Fibroblast of skin of scalp (primary cell): ENCODE measurements at regions not wholly inside any gene's neighbourhood (a gene's known extent, or its start where the extent isn't known, plus 50 kb on each side); places are given as distances from the start of the nearest gene placed in this dataset.

Experiments used
- DNase-seq: peaks from one replicate; pipeline ENCODE4 v3.0.0-alpha.2; 2013

DNA sequence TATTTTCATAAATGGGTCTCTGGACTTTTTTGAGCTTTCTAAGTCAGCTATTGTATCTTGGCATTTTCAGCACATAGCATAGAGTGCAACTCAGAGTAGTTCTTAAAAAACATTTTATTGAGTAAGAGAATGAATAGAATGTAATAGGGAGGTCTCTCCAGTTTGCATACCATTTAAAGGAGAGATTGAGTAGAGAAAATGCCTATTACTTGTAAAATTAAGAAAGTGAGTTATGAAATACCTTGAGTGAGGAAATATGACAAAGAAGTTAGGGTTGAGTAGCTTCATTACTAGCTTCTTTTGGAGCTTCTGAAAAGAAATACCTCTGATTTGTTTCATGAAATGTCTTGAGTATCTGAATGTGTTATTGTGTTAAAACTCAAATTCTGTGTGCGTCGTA is 140.0 kb downstream of the AASDHPPT start:
- DNase-seq = no peak

DNA sequence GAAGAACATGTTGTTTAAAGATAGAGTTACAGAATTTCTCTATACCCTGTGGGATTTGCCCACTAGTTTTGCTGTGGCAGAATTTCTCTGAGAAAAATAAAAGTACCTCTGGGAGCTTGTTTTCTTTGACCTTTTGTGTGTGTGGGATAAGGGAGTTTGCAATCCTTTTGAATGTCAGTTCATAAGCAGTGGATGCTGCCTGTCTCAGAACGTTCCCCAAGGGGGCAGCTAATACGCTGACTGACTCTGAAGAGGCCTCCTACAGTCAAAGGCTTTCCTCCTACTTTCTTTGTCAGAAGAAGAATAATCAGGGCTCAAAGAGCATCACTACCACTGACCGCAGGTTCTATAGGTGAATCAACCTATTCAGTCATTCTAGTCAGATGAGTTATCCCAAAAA is 140.6 kb downstream of the AASDHPPT start:
- no peak for DNase-seq

DNA sequence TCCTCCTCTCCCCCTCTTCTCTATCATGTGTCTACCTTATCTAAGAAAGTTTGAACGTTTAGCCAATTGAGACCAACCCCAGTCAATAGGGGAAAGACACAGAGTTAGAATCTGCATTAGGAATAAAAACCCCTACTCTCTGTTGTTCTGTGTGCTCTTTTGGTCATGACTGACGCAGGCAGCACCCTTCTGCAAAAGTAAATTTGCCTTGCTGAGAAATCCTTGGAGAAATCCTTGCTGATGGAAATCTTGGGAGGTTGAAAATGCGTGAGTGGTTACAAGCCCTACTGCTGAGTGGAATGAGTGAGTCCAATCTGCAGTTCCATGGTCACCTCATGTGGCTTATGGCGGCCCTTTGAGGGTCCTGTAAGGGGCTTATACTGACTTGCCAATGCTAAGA is 145.2 kb downstream of the AASDHPPT start:
- DNase-seq = no peak

DNA sequence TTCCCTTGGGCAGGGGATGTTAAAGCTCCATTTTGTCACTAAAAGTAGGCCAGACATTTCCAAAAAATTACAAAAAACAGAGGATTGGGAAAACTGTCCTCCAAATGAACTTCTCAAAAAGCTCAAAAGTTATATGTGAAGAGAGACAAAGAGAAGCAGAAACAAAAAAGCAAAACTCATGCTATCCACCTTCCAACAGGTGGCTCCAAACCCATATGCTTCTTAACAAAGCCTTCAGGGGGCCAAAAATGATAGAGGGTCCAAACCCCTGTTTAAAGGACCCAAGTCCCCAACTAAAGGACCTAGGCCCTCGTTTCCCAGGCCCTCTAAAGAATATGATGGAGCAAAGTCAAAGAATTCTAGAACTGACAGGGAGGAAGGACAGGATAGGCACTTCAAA is 146.7 kb downstream of the AASDHPPT start:
- no peak for DNase-seq

DNA sequence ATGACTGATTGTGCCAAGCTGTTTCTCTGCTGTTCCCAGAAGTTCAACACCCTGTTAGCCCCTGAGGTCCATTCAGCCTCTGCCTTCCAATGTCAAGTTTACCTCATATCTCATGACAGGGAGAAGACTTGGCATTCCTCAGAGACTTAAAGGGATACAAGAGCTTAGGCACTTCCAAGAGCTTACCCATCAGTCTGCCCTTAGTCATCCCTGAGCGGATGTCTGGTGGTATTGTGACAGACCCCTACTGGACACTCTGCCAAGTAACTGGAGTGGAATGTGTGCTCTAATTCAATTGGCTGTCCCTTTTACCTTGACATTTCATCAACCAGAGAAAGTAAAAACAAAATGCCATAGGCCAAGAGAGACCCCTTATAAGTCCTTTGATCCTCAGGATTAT is 151.5 kb downstream of the AASDHPPT start:
- DNase-seq = peak; percentile 3

DNA sequence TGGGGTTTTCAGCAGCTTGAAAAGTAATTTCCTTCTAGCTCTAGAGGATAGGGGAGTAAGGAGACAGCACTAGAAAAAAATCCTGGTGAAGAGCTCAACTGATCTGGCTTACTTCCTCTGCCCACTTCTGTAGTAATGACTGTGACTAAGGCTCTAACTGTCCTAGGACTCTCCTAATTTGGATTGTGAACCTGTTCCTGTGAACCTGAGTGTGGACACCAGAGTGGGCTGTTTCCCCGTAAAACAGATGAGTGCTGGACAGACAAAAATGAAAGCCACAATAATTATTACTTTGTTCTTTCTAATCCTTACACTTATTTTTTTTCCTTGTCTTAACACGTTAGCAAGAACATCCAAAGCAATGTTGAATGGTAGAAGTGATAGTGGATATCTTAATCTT is 154.1 kb downstream of the AASDHPPT start:
- DNase-seq = peak; percentile 12

DNA sequence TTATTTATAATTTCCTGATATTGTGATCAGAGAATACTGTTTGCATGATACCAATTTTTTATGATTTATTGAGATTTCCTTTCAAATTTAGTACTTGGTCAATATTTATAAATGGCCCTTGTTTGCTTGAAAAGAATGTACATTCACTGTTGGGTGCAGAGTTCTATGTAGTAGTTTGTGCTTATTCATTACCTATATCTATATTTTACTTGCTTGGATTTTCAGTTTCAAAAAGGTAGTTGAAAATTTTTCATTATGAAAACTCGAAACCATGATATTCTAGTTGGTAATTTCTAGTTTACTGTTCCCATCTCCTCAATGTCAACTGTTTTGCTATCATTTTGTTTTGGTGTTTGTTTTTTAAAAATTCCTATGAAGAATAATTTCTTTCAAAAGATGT is 155.7 kb downstream of the AASDHPPT start:
- DNase-seq = no peak

DNA sequence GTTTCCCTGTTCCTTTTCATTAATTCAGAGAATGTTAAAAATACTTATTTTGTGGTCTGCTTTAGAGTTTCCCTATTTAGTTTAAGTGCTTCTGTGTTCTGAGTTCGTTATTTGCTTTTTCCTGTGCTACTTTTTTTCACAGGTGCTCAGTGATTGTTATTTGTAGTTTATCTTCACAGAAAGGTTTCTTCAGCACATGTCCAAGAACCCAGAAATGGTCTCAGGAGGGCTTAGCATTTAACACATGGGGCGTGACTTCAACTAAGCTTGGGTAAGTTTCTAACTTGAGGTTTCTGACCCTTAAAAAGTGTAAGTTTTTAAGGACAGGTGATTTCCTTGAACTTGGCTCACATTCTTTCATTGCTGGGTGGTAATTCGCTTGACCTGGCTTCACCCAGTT is 157.3 kb downstream of the AASDHPPT start:
- no peak for DNase-seq

DNA sequence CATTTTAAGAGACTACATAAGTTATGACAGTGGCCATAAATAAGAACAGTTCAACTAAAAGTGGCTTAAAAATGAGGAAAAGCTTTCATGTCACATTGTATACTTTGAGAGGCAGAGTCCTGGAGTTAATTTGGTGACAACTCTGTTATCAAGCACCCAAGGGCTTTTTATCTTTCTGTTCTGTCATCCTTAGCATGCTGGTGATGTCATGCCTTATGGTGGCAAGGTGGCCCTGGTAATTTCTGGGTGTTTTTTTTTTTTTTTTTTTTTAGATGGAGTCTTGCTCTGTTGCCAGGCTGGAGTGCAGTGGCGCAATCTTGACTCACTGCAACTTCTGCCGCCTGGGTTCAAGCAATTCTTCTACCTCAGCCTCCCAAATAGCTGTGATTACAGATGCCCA is 158.8 kb downstream of the AASDHPPT start:
- no peak for DNase-seq

DNA sequence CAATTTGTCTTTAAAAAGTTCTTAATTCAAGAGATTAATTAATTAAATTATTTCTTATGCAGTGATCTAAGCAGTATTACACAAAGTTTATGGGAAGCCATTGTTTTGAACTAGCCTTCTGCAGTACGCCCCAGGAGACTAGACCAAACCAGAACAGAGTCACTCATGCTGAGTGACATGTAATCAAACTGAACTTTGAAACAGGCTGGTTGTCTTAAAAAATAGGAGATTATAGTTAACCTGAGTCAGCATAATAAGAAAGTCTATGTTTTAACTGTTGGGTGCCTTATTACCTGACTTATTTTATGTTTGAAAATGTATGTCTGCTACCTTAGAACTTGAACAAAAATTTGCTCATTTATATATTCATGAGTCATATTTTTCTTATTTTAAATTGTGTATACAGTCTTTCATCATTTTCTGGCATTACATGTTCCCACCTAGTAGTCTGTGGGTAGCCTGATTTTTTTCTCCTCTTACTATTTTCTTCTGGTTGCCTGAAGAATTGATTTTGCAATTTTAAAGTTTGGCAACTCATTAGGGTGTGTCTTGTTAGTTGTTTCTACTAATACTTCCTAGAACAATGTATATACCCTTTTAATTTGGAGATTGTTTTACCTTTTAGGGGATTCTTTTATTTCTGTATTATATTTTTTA is 161.4 kb downstream of the AASDHPPT start:
- no peak for DNase-seq

DNA sequence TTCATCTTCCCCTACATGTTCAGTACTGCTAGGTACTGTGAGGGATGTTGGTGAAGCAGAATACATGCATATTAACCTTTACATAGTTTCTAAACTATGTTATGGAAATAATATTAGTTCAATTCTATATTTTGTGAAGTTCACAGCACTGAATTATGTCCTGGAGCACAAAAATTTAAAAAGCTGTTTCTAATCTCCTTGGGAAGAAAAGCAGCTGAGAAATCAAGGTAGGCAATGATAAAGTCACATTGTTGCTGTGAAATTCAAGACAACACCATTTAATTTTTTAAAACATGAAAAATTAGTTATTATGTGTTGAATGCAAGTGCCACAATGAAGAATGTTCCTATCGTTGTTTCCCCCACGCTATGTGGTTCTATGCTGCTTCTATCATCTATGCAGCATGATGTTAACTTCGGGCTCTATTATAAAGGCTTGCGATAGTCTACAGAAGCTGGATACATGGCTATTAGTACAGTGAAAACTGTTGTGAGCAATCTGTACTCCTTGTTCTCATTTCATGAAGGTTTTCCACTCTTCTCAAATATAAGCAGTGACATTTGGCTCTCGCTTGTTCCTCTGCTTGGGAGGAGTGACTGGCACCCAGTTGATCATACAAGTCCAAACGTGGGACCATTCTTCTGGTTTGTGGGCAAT is 164.3 kb downstream of the AASDHPPT start:
- DNase-seq = no peak

DNA sequence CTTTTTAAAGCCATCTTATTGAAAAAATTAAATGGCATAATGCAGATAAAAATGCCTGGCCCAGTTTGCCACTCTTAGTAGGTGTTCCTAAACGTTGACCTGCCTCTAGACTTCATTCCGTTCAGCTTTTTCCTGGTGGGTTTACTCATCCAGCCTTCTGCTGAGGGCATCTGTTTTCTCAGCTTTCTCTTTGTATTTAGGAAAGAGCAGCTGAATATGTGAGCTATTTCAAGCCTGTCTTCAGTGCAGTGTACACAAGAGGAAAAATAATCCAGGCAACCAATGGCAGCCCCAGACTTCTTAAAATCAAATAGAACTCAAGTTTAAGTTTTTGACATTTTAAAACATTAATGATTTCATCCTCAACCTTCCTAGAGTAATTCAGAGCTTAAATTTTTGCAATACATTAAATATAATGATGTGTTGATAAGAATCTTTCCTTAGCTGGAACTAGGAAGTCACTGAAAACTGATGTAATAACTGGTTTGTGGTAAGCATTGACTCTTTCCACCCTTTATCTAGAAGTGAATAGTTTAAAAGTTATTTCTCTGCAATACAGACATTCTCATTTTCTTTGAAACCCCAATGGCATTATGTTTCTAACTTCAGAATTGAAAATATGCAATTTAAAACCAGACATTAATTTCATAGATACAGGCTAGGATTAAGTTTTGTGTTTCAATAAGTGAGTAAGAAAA is 165.4 kb downstream of the AASDHPPT start:
- DNase-seq = no peak

DNA sequence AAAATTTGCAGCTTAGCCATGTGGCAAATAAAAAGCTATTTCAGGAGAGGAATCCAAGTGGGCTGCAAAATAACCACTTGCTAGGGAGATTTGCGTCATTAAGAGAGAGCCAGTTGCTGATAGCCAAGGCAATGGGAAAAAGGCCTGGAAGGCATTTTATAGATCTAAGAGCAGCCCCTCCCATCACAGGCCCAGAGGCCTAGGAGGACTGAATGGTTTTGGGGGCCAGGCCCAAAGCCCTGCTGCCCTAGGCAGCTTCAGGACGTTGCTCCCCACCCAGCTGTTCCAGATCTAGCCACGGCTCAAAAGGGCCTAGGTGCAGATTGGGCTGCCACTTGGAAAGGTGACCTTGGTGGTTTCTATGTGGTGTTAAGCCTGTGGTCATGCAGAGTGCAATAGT is 169.0 kb downstream of the AASDHPPT start:
- DNase-seq = no peak

DNA sequence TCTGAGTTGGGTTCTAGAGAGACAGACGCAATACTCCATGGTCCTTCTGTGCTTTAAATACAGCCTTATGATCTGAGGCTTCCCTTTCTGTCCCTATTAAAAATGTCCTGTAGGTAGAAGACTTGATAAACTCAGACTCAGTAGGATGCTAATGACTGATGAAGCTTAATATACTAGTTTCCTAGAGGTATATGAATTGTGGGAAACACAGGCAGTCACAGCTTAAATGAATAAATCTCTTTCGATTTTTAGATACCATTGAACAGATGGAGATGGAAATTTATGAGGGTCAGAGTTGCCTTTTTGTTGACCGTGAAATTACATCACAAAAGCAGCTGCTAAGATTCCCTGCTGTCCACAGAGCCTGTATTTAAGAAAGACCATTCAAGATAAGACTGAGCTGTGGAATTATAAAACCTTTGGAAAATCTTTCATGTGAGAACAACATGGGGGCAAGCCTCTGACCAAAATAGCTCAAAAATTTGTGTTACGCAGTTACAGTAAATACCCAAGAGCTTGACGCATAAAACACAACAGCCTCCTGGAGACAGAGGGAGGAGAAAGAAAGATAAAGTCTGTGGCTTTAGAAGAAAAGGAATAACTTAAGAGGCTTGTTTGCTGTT is 172.3 kb downstream of the AASDHPPT start:
- DNase-seq = peak; percentile 11

DNA sequence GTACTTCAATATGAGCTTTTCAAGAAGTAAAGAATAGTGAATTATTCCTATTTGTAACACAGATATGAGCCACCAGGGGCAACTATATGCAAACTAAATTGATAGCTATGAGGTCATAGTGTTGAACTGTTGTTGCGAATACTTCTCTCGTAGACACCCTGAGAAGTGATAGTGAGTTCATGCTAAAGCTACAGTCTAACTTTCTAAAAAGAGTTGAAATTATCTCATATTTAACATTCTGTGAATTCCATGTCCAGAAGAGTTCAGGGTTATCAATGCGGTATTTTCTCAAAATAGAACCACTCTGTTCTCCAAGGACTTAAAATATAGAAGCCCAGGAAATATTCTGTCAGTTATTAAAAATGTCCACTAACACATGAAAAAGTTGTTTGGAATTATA is 185.4 kb downstream of the AASDHPPT start:
- peak; percentile 25 for DNase-seq

DNA sequence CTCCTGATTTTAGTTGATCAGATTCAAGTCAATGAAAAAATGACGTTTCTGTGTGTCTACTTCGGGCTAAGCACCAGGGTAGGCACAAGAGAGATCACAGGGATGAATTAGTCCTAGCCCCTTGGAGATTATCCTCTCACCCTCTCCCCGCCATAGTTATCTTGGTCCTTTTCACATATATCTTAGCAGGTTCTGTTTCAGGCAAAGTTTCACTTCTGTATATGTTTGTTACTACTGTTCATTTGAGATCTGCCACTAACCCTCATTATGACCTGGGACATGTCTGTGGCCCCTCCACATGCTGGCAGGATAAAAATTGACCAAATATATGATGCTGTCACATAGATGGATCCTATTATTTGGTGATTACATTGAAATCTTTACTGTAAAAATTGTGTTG is 186.1 kb downstream of the AASDHPPT start:
- DNase-seq = no peak

DNA sequence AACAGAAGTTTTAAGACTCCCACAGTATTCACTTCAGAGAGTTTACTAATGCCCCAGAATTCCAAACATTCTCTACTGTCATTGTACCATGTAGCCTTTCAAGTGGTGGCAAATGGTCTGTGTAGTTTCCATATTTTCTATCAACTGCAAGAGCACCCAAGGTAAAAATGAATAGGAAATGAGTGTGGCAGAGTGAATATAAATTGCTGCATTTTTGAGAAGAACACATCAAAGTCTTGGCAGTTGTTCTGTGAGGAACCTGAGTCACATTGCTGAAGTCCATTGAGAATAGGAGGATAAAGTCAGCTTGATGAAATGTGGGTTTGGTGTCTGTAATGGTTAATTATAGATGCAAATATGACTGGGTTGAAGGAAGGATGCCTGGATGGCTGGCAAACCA is 193.6 kb downstream of the AASDHPPT start:
- DNase-seq = no peak

DNA sequence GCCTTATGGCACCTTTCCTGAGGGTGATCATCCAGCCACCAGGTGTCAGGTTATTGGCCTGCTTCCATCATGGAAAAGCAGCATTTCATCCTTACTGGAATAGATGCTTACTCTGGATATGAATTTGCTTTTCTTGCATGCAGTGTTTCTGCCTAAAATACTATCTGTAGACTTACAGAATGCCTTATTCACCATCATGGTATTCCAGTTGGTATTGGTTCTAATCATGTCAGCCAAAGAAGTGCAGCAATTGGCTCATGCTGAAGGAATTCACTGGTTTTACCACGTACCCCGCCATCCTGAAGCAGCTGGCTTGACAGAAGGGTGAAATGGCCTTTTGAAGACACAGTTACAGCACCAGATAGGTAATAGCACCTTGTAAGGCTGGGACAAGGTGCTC is 194.2 kb downstream of the AASDHPPT start:
- DNase-seq = peak; percentile 20

DNA sequence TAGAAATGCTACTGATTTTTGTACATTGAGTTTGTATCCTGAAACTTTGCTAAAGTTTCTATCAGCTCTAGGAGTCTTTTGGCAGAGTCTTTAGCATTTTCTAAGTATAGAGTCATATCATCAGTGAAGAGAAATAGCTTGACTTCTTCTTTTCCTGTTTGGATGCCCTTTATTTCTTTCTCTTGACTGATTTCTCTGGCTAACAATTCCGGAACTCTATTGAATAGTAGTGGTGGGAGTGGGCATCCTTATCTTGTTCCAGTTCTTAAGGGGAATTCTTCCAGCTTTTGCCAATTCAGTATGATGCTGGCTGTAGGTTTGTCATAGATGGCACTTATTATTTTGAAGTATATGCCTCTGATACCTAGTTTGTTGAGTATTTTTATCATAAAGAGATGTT is 197.7 kb downstream of the AASDHPPT start:
- DNase-seq = no peak

DNA sequence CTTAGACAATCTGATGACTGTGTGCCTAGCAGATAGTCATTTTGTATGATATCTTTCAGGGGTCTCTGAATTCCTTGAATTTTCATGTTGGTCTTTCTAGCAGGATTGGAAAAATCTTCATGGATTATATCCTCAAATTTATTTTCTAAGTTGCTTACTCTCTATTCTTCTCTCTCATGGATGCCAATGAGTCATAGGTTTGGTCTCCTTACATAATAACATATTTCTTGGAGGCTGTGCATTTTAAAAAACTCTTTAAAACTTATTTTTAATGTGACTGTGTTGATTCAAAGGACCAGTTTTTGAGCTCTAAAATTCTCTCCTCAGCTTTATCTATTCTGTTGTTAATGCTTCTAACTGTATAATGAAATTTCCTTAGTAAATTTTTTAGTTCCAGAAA is 198.7 kb downstream of the AASDHPPT start:
- DNase-seq = peak; percentile 37

DNA sequence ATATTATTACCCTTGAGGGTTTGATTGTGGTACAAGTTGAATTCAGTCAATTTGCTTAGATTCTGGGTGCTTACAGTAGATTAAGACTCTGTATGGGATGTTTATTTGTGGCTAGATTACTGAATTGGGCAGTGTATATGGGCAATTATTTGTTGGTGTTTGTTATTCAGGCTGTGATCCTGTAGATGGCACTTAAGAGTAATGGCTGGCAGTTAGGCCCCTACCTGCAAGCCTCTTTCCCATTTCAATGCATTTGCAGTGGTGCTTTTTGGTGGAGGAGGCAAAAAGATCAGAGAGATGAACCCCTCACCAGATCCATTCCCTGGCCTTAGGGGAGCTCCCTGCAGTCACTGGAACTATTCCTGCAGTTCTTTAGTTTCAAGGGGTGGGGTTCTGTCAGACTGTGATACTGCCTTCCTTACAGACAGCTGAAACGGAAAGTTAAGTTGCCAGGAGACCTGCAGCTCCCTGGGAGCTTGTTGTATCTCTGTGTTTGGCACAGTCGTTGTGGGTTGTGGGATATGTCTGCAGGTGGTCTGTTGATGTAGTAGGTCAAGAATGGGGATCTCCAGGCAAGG is 199.5 kb downstream of the AASDHPPT start:
- DNase-seq = peak; percentile 20

DNA sequence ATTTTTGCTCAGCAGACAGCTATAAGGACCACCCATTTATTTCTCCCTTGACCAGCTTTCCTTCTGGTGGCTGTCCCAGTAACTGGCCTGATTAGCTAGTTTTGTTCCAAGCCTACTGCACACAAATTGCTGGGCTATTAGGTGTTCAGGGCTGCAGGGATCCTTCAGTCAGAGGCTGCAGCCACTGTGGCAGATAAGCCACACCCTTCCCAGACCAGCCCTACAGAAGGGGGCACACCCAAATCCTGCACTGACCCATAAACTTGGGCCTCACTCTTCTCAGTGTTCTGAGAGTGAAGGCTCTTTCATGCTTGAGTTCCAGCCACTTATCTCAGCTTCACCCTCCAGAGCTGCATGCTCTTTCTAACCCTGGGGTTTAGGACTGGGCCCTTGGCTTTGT is 200.0 kb downstream of the AASDHPPT start:
- no peak for DNase-seq

DNA sequence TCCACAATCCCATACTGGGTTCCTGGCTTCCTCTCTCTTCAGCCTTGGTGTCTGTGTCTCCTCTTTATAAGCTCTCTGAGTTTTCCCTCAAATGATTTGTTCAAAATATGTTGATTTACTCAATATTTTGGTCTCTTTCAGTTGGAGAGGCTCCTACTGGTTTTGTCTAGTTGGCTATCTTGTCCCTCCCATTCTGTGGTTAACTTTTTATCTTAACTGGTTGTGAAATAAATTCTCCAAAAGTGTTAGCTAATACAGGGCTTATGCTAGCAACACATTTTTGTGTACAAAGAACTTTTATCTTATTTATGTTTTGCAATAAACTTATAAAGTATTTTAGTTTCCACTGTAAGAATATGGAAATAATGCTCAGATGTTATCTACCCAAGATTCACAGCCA is 200.9 kb downstream of the AASDHPPT start:
- no peak for DNase-seq
